Activated CD8-positive, alpha-beta memory T cell treated with anti-CD3 and anti-CD28 coated beads, Interleukin-2, amount 10 ng/mL, durations not matched to agents 7 days and 5 days (primary cell): ENCODE measurements at regions not wholly inside any gene's neighbourhood (a gene's known extent, or its start where the extent isn't known, plus 50 kb on each side); places are given as distances from the start of the nearest gene placed in this dataset.
"Not testable (repeated sequence)": the region's sequence is repeated elsewhere in the genome, so short reads cannot be mapped to it uniquely, and the experiment has no call there.

Source experiments
- ATAC-seq: fragments of 150-1000 bp; cut with Tn5 transposase; one replicate; pipeline ENCODE4 v1.10.0; 2021; ENCODE audit warnings: moderate library complexity
- CTCF ChIA-PET: fragments of 350-600 bp; sonication (Branson Sonifier 250); formaldehyde crosslinking; loops from one replicate; lab custom pipeline; 2021; ENCODE audit warnings: antibody characterized with exemption; lab: Charles Lee
- DNase-seq: peaks from one replicate; pipeline ENCODE4 v3.0.0-alpha.2; 2020
- H3K27ac Mint-ChIP-seq: one replicate; pipeline ENCODE4 v1.8.0; 2021; ENCODE audit warnings: mild to moderate bottlenecking, mixed read lengths
- H3K27me3 Mint-ChIP-seq: one replicate; pipeline ENCODE4 v1.8.0; 2021; ENCODE audit warnings: mixed read lengths
- H3K36me3 Mint-ChIP-seq: one replicate; pipeline ENCODE4 v1.8.0; 2021; ENCODE audit warnings: mild to moderate bottlenecking, mixed read lengths
- H3K4me1 Mint-ChIP-seq: one replicate; pipeline ENCODE4 v1.8.0; 2021; ENCODE audit warnings: mixed read lengths
- H3K4me3 Mint-ChIP-seq: one replicate; pipeline ENCODE4 v1.8.0; 2021; ENCODE audit warnings: mild to moderate bottlenecking, moderate library complexity, mixed read lengths
- H3K9me3 Mint-ChIP-seq: one replicate; pipeline ENCODE4 v1.8.0; 2022; ENCODE audit warnings: low read depth, mixed read lengths

DNA sequence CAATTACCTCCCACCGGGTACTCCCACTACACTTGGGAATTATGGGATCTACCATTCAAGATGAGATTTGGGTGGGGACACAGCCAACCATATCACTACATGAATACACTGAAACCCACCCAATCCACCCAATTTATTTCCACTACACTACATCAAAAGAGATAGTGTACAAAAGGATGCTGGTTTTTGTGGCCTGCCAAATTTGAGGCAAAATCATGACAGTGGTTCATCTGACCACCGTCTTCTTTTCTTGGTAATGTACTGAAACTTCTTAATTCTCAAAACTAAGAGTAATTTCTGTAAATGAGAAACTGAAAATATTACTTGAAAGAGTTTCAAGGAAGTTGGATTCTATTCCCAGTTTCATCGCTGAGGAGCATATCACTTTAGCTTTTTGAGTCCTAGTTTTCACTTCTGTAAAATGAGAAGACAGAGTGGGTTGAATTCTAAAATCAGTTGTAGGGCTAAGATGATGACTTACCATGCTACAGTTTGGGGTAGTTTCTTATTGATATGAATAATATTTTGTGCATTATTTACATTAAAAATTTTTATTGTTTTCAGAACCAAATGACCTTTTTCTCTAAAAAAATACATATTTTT, 360.4 kb upstream of the CNTN6 start:
- Mint-ChIP-seq H3K4me3 (no peak overlapping the region), H3K27me3 (no peaks in the 10 kb centered on the region), H3K9me3 (peaks cover 8% of the 10 kb centered on the region), H3K4me1 (no peaks in the 10 kb centered on the region), H3K36me3 (no peaks in the 10 kb centered on the region), H3K27ac (no peak overlapping the region)
- CTCF ChIA-PET: no interaction called here
- ATAC-seq (no peak), DNase-seq (no peak)

DNA sequence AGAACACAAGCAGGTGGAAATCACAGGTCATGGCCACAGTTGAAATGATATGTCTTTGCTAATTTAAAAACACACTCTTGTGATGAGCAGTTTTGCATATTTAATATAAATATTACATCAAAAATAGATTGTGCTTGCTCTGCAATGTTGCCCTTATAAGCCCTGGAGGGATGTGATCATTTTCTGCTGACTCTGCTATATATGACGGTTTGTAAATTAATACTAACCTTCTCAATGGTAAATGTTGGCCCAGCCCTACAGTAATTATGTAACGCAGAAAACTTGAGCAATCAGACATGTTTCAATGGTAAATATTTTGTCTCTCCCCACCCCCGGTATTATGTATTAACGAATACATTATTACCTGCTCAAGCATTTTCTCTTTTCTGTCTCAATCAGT, 359.5 kb upstream of the CNTN6 start:
- DNase-seq (no peak), ATAC-seq (no peak)
- H3K27me3 Mint-ChIP-seq: no peaks in the 10 kb centered on the region
- no peak overlapping the region for H3K4me3 Mint-ChIP-seq
- H3K36me3 Mint-ChIP-seq: no peaks in the 10 kb centered on the region
- H3K27ac Mint-ChIP-seq: no peak overlapping the region
- CTCF ChIA-PET: no interaction called here
- peaks cover 8% of the 10 kb centered on the region for H3K9me3 Mint-ChIP-seq
- H3K4me1 Mint-ChIP-seq: no peaks in the 10 kb centered on the region

- Mint-ChIP-seq H3K4me1 (no peaks in the 10 kb centered on the region), H3K4me3 (no peak overlapping the region), H3K9me3 (peaks cover 5% of the 10 kb centered on the region), H3K27me3 (no peaks in the 10 kb centered on the region), H3K27ac (no peak overlapping the region), H3K36me3 (no peaks in the 10 kb centered on the region)
- CTCF ChIA-PET: no interaction called here
- DNase-seq (no peak), ATAC-seq (no peak)
Observed at GRCh38 chr3:757711-758110, 335.1 kb upstream of the CNTN6 start.

DNA sequence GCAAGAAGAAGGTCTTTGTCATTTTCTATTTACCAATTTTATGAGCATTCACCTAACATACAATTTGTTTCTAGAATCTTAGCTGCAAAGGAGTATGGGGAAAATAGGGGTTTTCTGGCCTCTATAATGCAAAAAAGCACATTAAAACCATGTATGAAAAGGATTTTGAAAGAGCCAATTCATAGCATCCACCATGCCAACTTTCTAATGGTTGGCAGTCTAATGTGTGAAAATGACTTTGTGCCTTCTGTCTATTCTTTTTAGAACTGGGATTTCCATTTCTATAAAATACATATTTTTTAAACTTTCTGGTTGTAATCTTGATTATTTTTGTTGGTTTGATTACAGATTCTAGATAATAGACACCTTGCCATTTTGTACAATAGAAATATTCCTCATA, 333.7 kb upstream of the CNTN6 start:
- Mint-ChIP-seq H3K36me3 (no peaks in the 10 kb centered on the region), H3K4me3 (no peak overlapping the region), H3K27ac (no peak overlapping the region), H3K9me3 (peaks cover 5% of the 10 kb centered on the region), H3K27me3 (no peaks in the 10 kb centered on the region), H3K4me1 (no peaks in the 10 kb centered on the region)
- ATAC-seq: no peak
- CTCF ChIA-PET: no interaction called here
- DNase-seq: no peak

GRCh38 chr3:773433-773832, 319.4 kb upstream of the CNTN6 start:
- DNase-seq, H3K4me3 Mint-ChIP-seq, H3K36me3 Mint-ChIP-seq, CTCF ChIA-PET, ATAC-seq, H3K27ac Mint-ChIP-seq, H3K4me1 Mint-ChIP-seq, H3K27me3 Mint-ChIP-seq, H3K9me3 Mint-ChIP-seq: not testable (repeated sequence)

DNA sequence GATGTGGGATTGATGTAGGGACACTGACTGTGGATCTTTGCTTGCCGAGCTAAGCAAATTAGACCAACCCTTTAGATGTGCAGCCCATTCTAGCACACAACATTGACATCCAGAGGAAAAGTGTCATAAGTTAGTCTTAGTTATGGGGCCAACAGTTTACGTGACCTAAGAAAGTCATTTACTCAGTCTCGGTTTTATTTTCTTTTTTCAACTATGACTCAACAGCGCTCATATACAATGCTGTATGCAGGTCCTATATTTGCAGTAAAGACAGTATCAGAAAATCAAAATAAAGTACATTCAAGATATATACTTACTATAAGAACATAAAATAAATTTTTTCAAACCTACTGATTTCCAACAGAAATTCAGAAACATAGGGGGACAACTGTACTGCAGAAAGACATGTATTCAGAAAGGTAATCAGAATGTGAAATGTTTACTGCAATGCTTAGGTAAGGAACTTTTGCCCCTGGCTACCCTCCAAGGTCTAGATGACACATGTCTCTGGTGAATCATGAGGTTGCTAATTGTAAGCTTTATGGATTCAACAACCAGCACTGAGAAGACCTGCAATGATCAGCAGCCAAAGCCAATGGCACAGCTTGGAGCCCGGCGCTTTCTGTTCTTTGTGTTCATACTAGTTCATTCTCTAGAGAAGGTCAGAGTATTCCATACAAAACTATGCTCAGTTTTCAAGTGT, 317.5 kb upstream of the CNTN6 start:
- H3K27ac Mint-ChIP-seq: no peak overlapping the region
- H3K9me3 Mint-ChIP-seq: peaks cover 4% of the 10 kb centered on the region
- no peaks in the 10 kb centered on the region for H3K36me3 Mint-ChIP-seq
- H3K27me3 Mint-ChIP-seq: no peaks in the 10 kb centered on the region
- no peaks in the 10 kb centered on the region for H3K4me1 Mint-ChIP-seq
- DNase-seq: no peak
- no peak for ATAC-seq
- no peak overlapping the region for H3K4me3 Mint-ChIP-seq
- CTCF ChIA-PET: no interaction called here

GRCh38 chr3:780505-780904, 312.3 kb upstream of the CNTN6 start:
- peaks cover 5% of the 10 kb centered on the region for H3K9me3 Mint-ChIP-seq
- ATAC-seq (no peak), DNase-seq (no peak)
- no peaks in the 10 kb centered on the region for H3K36me3 Mint-ChIP-seq
- no peaks in the 10 kb centered on the region for H3K27me3 Mint-ChIP-seq
- CTCF ChIA-PET: no interaction called here
- H3K27ac Mint-ChIP-seq: no peak overlapping the region
- H3K4me1 Mint-ChIP-seq: no peaks in the 10 kb centered on the region
- no peak overlapping the region for H3K4me3 Mint-ChIP-seq

DNA sequence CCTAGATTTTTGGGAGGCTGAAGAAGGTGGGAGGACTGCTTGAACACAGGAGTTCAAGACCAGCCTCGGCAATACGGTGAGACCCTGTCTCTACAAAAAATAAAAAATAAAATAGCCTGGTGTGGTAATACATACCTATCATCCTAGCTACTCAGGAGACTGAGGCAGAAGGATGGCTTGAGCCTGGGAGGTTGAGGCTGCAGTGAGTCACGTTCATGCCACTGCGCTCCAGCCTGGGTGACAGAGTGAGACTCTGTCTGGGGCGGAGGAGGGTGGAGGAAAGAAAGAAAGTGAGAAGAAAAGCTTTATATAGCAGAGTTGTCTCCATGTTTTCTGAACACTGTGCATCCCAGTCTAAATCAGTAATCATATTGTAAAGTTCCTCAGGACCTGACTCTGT, 301.4 kb upstream of the CNTN6 start:
- H3K36me3 Mint-ChIP-seq: no peaks in the 10 kb centered on the region
- ATAC-seq: no peak
- no peaks in the 10 kb centered on the region for H3K4me1 Mint-ChIP-seq
- no peak overlapping the region for H3K27ac Mint-ChIP-seq
- no peaks in the 10 kb centered on the region for H3K27me3 Mint-ChIP-seq
- CTCF ChIA-PET: no interaction called here
- no peak for DNase-seq
- no peaks in the 10 kb centered on the region for H3K9me3 Mint-ChIP-seq
- no peak overlapping the region for H3K4me3 Mint-ChIP-seq

GRCh38 chr3:792630-793029, 300.2 kb upstream of the CNTN6 start:
- Mint-ChIP-seq H3K27me3 (no peaks in the 10 kb centered on the region), H3K9me3 (peaks cover 2% of the 10 kb centered on the region)

GRCh38 chr3:804211-804610, 288.6 kb upstream of the CNTN6 start:
- Mint-ChIP-seq H3K4me1 (no peaks in the 10 kb centered on the region), H3K27me3 (no peaks in the 10 kb centered on the region), H3K4me3 (no peak overlapping the region), H3K36me3 (no peaks in the 10 kb centered on the region), H3K9me3 (peaks cover 3% of the 10 kb centered on the region), H3K27ac (no peak overlapping the region)
- no peak for ATAC-seq
- CTCF ChIA-PET: no interaction called here
- DNase-seq: no peak

More at GRCh38 chr3:792630-793029, 300.2 kb upstream of the CNTN6 start:
- ATAC-seq (no peak), DNase-seq (no peak)
- CTCF ChIA-PET: no interaction called here
- H3K36me3 Mint-ChIP-seq: no peaks in the 10 kb centered on the region
- no peak overlapping the region for H3K4me3 Mint-ChIP-seq
- H3K4me1 Mint-ChIP-seq: no peaks in the 10 kb centered on the region
- no peak overlapping the region for H3K27ac Mint-ChIP-seq

- H3K4me3 Mint-ChIP-seq: no peak overlapping the region
- peaks cover 3% of the 10 kb centered on the region for H3K9me3 Mint-ChIP-seq
- H3K27ac Mint-ChIP-seq: no peak overlapping the region
- no peaks in the 10 kb centered on the region for H3K36me3 Mint-ChIP-seq
- no peak for ATAC-seq
- DNase-seq: no peak
- H3K4me1 Mint-ChIP-seq: no peaks in the 10 kb centered on the region
- CTCF ChIA-PET: no interaction called here
- H3K27me3 Mint-ChIP-seq: no peaks in the 10 kb centered on the region
Observed at GRCh38 chr3:805326-805725, 287.5 kb upstream of the CNTN6 start.

GRCh38 chr3:806006-806405, 286.8 kb upstream of the CNTN6 start:
- DNase-seq: no peak
- no peak for ATAC-seq
- H3K27ac Mint-ChIP-seq: no peak overlapping the region
- CTCF ChIA-PET: no interaction called here
- no peaks in the 10 kb centered on the region for H3K4me1 Mint-ChIP-seq
- H3K27me3 Mint-ChIP-seq: no peaks in the 10 kb centered on the region
- no peaks in the 10 kb centered on the region for H3K36me3 Mint-ChIP-seq
- H3K9me3 Mint-ChIP-seq: peaks cover 3% of the 10 kb centered on the region
- H3K4me3 Mint-ChIP-seq: no peak overlapping the region

- no peaks in the 10 kb centered on the region for H3K4me1 Mint-ChIP-seq
- CTCF ChIA-PET: no interaction called here
- H3K4me3 Mint-ChIP-seq: no peak overlapping the region
- no peaks in the 10 kb centered on the region for H3K27me3 Mint-ChIP-seq
- peaks cover 6% of the 10 kb centered on the region for H3K9me3 Mint-ChIP-seq
- H3K27ac Mint-ChIP-seq: no peak overlapping the region
- no peaks in the 10 kb centered on the region for H3K36me3 Mint-ChIP-seq
- ATAC-seq (no peak), DNase-seq (no peak)
Observed at GRCh38 chr3:816605-817004, 276.2 kb upstream of the CNTN6 start.

- no peaks in the 10 kb centered on the region for H3K36me3 Mint-ChIP-seq
- no peaks in the 10 kb centered on the region for H3K27me3 Mint-ChIP-seq
- DNase-seq (no peak), ATAC-seq (no peak)
- no peaks in the 10 kb centered on the region for H3K4me1 Mint-ChIP-seq
- H3K9me3 Mint-ChIP-seq: peaks cover 11% of the 10 kb centered on the region
- no peak overlapping the region for H3K4me3 Mint-ChIP-seq
- H3K27ac Mint-ChIP-seq: no peak overlapping the region
- CTCF ChIA-PET: no interaction called here
Observed at GRCh38 chr3:834679-835078, 258.1 kb upstream of the CNTN6 start.
